Liver (tissue), 3 donors: ENCODE measurements at regions not wholly inside any gene's neighbourhood (a gene's known extent, or its start where the extent isn't known, plus 50 kb on each side); places are given as distances from the start of the nearest gene placed in this dataset.

Experiments used
- CTCF ChIP-seq: fragments of 150-350 bp; IDR thresholded peaks from 2 replicates; pipeline ENCODE4 v1.5.1; 2017; ENCODE audit warnings: improper control_type of control experiment, low read depth, low read length; ENCODE audit not compliant: missing input control
- SP1 ChIP-seq: IDR thresholded peaks from 2 replicates; pipeline ENCODE4 v1.6.1; 2018; ENCODE audit warnings: antibody characterized with exemption, mild to moderate bottlenecking
- donor health status: healthy.
- donor health status: healthy.

GRCh38 chr1:101139130-101139529, 97.7 kb upstream of the S1PR1 start:
- TF ChIP-seq SP1 (no peak), CTCF (no peak)
